ENCODE measurements at regions not wholly inside any gene's neighbourhood (a gene's known extent, or its start where the extent isn't known, plus 50 kb on each side); places are given as distances from the start of the nearest gene placed in this dataset.
"Not testable (repeated sequence)": the region's sequence is repeated elsewhere in the genome, so short reads cannot be mapped to it uniquely, and the experiment has no call there.

DNA sequence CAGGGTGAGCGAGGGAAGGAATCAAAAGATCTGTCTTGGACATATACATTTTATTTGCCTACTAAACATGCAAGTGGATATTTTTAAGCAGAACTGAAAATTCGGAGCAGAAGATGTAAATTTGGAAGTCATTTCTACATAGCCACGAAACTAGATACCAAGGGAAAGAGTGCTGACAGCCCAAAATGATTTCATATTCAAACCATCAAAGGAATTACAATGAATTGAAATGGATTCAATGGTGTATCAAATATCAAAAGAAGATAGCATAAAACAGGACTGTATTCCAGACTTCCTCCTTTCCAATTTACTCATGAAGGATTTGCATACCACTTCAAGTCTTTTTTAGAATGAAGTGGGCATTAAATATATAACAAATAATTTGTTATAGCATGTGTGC lies 313.5 kb upstream of the KITLG start:
- no peaks in the 10 kb centered on the region for H3K36me3 ChIP-seq (ENCODE audit: insufficient read depth, low read length)
- H4K20me1 ChIP-seq (ENCODE audit: insufficient read depth, low read length), result no peaks in the 10 kb centered on the region
- H3K9me3 ChIP-seq (ENCODE audit: low read length), result no peaks in the 10 kb centered on the region
- H2AFZ ChIP-seq (ENCODE audit: low read length), result no peak overlapping the region
- no peak overlapping the region for H3K27ac ChIP-seq (ENCODE audit: low read depth, low read length, poor library complexity, severe bottlenecking)
- no peaks in the 10 kb centered on the region for H3K4me1 ChIP-seq (ENCODE audit: insufficient read depth, low read length, poor library complexity, severe bottlenecking)
- ChIA-PET POLR2A (interaction anchor here (0.6 kb wide), 1 partner anchor 27 kb away, joined by 4 read pairs; no protein-coding TSS in a partner anchor), CTCF (ENCODE audit: unreplicated experiment) (no interaction called here)
- BruUV-seq (replicated peaks), result no TSS peak
- H3K9me2 ChIP-seq (ENCODE audit: insufficient read depth, low read length), result no peaks in the 10 kb centered on the region
- no peak for DNase-seq (ENCODE audit: low spot score)
- no peak overlapping the region for H3K4me3 ChIP-seq (ENCODE audit: low read depth, low read length, poor library complexity, severe bottlenecking)
- no peaks in the 10 kb centered on the region for H3K79me2 ChIP-seq (ENCODE audit: insufficient read depth, low read depth, low read length)
- H3K4me2 ChIP-seq (ENCODE audit: low read length), result no peak overlapping the region
- intact Hi-C loops (cut with micrococcal nuclease; ENCODE audit: unreplicated experiment), result no loop called here
- TF ChIP-seq CTCF (conservative IDR thresholded peaks at IDR 0.05; ENCODE audit: low read length) (no peak), EZH2phosphoT487 (IDR thresholded peaks at IDR 0.05; ENCODE audit: borderline replicate concordance, low read depth, low read length) (no peak)

DNA sequence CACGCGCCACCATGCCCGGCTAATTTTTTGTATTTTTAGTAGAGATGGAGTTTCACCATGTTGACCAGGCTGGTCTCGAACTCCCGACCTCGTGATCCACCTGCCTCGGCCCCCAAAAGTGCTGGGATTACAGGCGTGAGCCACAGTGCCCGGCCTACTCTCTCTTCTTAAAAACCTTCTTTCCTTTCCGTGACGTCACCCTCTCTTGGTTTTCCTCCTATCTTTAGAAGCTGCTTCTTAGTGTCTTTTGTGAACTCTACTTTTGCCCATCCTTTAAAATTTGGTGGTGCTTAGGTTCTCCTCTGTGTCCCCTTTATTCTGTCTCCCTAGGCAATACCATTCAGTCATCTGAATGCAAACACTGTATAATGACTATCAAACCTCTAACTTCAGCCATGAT lies 311.2 kb upstream of the KITLG start:
- H3K27ac ChIP-seq (ENCODE audit: low read depth, low read length, poor library complexity, severe bottlenecking); H3K79me2 ChIP-seq (ENCODE audit: insufficient read depth, low read depth, low read length); H3K36me3 ChIP-seq (ENCODE audit: insufficient read depth, low read length); H3K4me2 ChIP-seq (ENCODE audit: low read length); BruUV-seq (replicated peaks); H2AFZ ChIP-seq (ENCODE audit: low read length); POLR2A ChIA-PET; H3K9me3 ChIP-seq (ENCODE audit: low read length); intact Hi-C loops (cut with micrococcal nuclease; ENCODE audit: unreplicated experiment); H3K4me1 ChIP-seq (ENCODE audit: insufficient read depth, low read length, poor library complexity, severe bottlenecking); H4K20me1 ChIP-seq (ENCODE audit: insufficient read depth, low read length); H3K4me3 ChIP-seq (ENCODE audit: low read depth, low read length, poor library complexity, severe bottlenecking); H3K9me2 ChIP-seq (ENCODE audit: insufficient read depth, low read length); DNase-seq (ENCODE audit: low spot score): not testable (repeated sequence)
- CTCF ChIA-PET (ENCODE audit: unreplicated experiment), result interaction anchor here (0.6 kb wide), 1 partner anchor 656 kb away, joined by 3 read pairs; no protein-coding TSS in a partner anchor

DNA sequence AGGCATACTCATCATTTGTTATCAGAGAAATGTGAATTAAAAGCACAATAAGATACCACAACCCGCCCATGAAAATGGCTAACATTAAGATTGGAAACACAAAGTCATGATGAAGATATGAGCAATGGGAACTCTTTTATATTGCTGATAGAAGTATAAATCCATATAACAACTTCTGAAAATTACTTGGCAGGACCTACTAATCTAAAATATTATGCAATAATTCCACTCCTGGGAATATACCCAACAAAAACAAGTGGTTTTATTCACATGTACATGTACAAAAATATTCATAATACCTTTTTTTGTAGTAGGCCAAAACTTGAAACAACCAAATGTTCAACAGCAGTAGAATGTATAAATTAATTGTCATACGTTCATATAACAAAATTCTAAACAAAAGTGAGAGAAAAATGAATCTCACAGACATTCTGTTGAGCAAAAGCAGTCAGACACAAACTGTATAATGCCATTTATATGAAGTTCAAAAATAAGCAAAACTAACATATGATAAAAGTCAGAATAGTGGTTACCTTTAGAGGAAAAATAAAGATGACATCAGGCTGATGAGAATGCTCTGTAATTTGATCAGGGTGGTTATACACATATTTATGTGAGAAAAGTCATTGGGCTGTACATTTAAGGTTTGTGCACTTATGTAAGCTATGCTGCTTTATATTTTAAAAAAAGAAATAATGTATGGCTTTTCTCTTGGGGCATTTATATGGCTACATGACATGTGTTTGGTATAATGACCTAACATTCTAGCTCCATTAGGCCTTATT lies 309.2 kb upstream of the KITLG start:
- POLR2A ChIA-PET, result no interaction called here
- Histone ChIP-seq H4K20me1 (ENCODE audit: insufficient read depth, low read length) (no peaks in the 10 kb centered on the region), H2AFZ (ENCODE audit: low read length) (no peak overlapping the region), H3K4me3 (ENCODE audit: low read depth, low read length, poor library complexity, severe bottlenecking) (no peak overlapping the region), H3K27ac (ENCODE audit: low read depth, low read length, poor library complexity, severe bottlenecking) (no peak overlapping the region), H3K4me1 (ENCODE audit: insufficient read depth, low read length, poor library complexity, severe bottlenecking) (no peaks in the 10 kb centered on the region), H3K36me3 (ENCODE audit: insufficient read depth, low read length) (no peaks in the 10 kb centered on the region), H3K9me3 (ENCODE audit: low read length) (no peaks in the 10 kb centered on the region), H3K4me2 (ENCODE audit: low read length) (no peak overlapping the region), H3K79me2 (ENCODE audit: insufficient read depth, low read depth, low read length) (no peaks in the 10 kb centered on the region), H3K9me2 (ENCODE audit: insufficient read depth, low read length) (no peaks in the 10 kb centered on the region)
- intact Hi-C loops (cut with micrococcal nuclease; ENCODE audit: unreplicated experiment), result no loop called here
- no peak for DNase-seq (ENCODE audit: low spot score)
- CTCF ChIA-PET (ENCODE audit: unreplicated experiment), result no interaction called here
- no peak for TF ChIP-seq EZH2phosphoT487 (IDR thresholded peaks at IDR 0.05; ENCODE audit: borderline replicate concordance, low read depth, low read length)
- no peak for TF ChIP-seq CTCF (conservative IDR thresholded peaks at IDR 0.05; ENCODE audit: low read length)
- no TSS peak for BruUV-seq (replicated peaks)
